MM.1S (cell line): ENCODE measurements at regions not wholly inside any gene's neighbourhood (a gene's known extent, or its start where the extent isn't known, plus 50 kb on each side); places are given as distances from the start of the nearest gene placed in this dataset.

Experiments
- DNase-seq: peaks from one replicate; pipeline ENCODE4 v3.0.0-alpha.2; 2015
- H2AFZ ChIP-seq: fragments of 300-600 bp; sonication (generic); 2 replicates; pipeline ENCODE4 v1.6.0; 2016; ENCODE audit warnings: antibody characterized with exemption, low read length
- H3F3A ChIP-seq: fragments of 300-600 bp; sonication (generic); 2 replicates; pipeline ENCODE4 v1.6.1; 2016; ENCODE audit warnings: mild to moderate bottlenecking, antibody characterized with exemption, low read length, moderate library complexity, mixed read lengths; ENCODE audit not compliant: insufficient read depth
- H3K27ac ChIP-seq: fragments of 300-600 bp; sonication (generic); 2 replicates; pipeline ENCODE4 v1.5.1; 2016; ENCODE audit warnings: mild to moderate bottlenecking, low read length
- H3K27me3 ChIP-seq: fragments of 300-600 bp; sonication (generic); replicated peaks from 2 replicates; pipeline ENCODE4 v1.6.0; 2016; ENCODE audit warnings: low read length; ENCODE audit not compliant: insufficient read depth
- H3K36me3 ChIP-seq: fragments of 300-600 bp; sonication (generic); replicated peaks from 2 replicates; pipeline ENCODE4 v1.6.1; 2016; ENCODE audit warnings: mild to moderate bottlenecking, low read length, mixed read lengths; ENCODE audit not compliant: insufficient read depth
- H3K4me1 ChIP-seq: fragments of 300-600 bp; sonication (generic); 2 replicates; pipeline ENCODE4 v1.6.1; 2016; ENCODE audit warnings: low read length, mixed read lengths
- H3K4me2 ChIP-seq: fragments of 300-600 bp; sonication (generic); 2 replicates; pipeline ENCODE4 v1.6.0; 2016; ENCODE audit warnings: low read depth, low read length
- H3K4me3 ChIP-seq: fragments of 300-600 bp; sonication (generic); 2 replicates; pipeline ENCODE4 v1.5.1; 2016; ENCODE audit warnings: low read length, mixed read lengths
- H3K79me2 ChIP-seq: fragments of 300-600 bp; sonication (generic); 2 replicates; pipeline ENCODE4 v1.6.1; 2016; ENCODE audit warnings: mixed run types, low read length, mixed read lengths
- H3K9ac ChIP-seq: fragments of 300-600 bp; sonication (generic); 2 replicates; pipeline ENCODE4 v1.6.1; 2016; ENCODE audit warnings: low read length, mixed read lengths
- H3K9me2 ChIP-seq: fragments of 300-600 bp; sonication (generic); replicated peaks from 2 replicates; pipeline ENCODE4 v1.6.1; 2016; ENCODE audit warnings: mild to moderate bottlenecking, low read length, mixed read lengths; ENCODE audit not compliant: insufficient read depth
- H3K9me3 ChIP-seq: fragments of 300-600 bp; sonication (generic); replicated peaks from 2 replicates; pipeline ENCODE4 v1.6.1; 2016; ENCODE audit warnings: mild to moderate bottlenecking, low read length, mixed read lengths; ENCODE audit not compliant: insufficient read depth
- H4K20me1 ChIP-seq: fragments of 300-600 bp; sonication (generic); 2 replicates; pipeline ENCODE4 v1.6.1; 2016; ENCODE audit warnings: mild to moderate bottlenecking, low read length, moderate library complexity, mixed read lengths; ENCODE audit not compliant: insufficient read depth
- EZH2 ChIP-seq: fragments of 300-600 bp; sonication (generic); optimal IDR thresholded peaks from 2 replicates; pipeline ENCODE3; 2017; ENCODE audit warnings: low read depth, mild to moderate bottlenecking, antibody characterized with exemption, low read length, mixed read lengths
- EZH2phosphoT487 ChIP-seq: fragments of 300-600 bp; sonication (generic); IDR thresholded peaks from 2 replicates; pipeline ENCODE4 v1.6.1; 2018; ENCODE audit warnings: antibody characterized with exemption, low read length
- TF ChIP-seq, protein P1 (sequence below): fragments of 300-600 bp; sonication (generic); IDR thresholded peaks from 2 replicates; pipeline ENCODE4 v1.5.1; 2016; ENCODE audit warnings: antibody characterized with exemption, low read length, mixed read lengths

DNA sequence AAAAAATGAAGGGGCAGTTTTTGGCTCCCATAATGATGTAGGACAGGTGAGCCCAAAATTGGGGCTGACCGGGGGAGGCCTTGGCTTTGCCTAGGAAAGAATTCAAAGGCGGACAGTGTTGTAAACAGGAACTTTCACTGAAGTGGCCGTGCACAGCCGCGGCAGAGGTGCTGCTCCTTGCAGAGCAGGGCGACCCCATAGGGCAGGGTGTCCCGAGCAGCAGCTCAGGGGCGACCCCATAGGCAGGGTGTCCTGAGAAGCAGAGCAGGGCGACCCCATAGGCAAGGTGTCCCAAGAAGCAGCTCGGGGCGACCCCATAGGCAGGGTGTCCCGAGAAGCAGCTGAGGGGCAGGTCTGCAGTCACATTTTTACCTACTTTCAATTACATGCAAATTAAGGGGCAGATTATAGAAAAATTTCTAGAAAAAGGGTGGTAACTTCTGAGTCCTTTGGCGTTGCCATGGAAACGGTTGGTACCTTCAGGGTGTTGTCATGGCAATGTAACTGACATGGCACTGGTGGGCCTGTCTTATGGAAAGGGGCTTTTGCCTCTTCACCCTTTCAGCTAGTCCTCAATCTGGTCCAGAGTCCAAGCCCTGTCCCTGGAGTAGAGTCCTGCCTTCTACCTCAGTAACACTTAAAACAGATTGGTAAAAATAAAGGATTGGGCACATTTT is 134.5 kb downstream of the FBXO15 start:
- Histone ChIP-seq H3K9me3 (no peaks in the 10 kb centered on the region), H2AFZ (no peak overlapping the region), H3K9ac (no peak overlapping the region), H4K20me1 (no peaks in the 10 kb centered on the region), H3K79me2 (no peaks in the 10 kb centered on the region), H3K9me2 (no peaks in the 10 kb centered on the region), H3K4me1 (no peaks in the 10 kb centered on the region), H3K27ac (no peak overlapping the region), H3K4me3 (no peak overlapping the region), H3F3A (no peaks in the 10 kb centered on the region), H3K4me2 (no peak overlapping the region), H3K36me3 (no peaks in the 10 kb centered on the region), H3K27me3 (no peaks in the 10 kb centered on the region)
- TF ChIP-seq, protein P1, sequence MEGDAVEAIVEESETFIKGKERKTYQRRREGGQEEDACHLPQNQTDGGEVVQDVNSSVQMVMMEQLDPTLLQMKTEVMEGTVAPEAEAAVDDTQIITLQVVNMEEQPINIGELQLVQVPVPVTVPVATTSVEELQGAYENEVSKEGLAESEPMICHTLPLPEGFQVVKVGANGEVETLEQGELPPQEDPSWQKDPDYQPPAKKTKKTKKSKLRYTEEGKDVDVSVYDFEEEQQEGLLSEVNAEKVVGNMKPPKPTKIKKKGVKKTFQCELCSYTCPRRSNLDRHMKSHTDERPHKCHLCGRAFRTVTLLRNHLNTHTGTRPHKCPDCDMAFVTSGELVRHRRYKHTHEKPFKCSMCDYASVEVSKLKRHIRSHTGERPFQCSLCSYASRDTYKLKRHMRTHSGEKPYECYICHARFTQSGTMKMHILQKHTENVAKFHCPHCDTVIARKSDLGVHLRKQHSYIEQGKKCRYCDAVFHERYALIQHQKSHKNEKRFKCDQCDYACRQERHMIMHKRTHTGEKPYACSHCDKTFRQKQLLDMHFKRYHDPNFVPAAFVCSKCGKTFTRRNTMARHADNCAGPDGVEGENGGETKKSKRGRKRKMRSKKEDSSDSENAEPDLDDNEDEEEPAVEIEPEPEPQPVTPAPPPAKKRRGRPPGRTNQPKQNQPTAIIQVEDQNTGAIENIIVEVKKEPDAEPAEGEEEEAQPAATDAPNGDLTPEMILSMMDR, result no peak
- TF ChIP-seq EZH2 (no peak), EZH2phosphoT487 (no peak)
- DNase-seq, result no peak

DNA sequence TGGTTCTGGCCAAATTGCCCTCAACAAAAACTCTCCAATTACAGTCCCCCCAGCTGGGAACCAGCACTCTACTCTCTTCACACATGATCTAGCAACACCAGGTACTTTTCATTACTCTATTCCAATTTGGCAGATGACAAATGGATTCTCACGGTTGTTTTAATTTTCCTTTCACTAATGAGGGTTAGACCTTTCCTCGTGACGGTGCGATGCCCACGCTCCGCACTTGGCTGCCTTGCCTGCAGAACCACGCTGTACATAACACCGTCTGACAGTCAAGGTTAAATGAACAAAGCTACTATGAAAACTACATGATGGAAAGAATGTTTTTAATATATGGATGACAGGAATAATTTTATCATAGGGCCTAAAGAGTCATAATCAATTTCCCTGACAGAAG is 141.5 kb downstream of the FBXO15 start:
- Histone ChIP-seq H3K4me2 (no peak overlapping the region), H3K9ac (no peak overlapping the region), H3F3A (no peaks in the 10 kb centered on the region), H3K9me3 (no peaks in the 10 kb centered on the region), H3K27me3 (no peaks in the 10 kb centered on the region), H3K36me3 (no peaks in the 10 kb centered on the region), H3K9me2 (no peaks in the 10 kb centered on the region), H3K4me1 (no peaks in the 10 kb centered on the region), H2AFZ (no peak overlapping the region), H3K79me2 (no peaks in the 10 kb centered on the region), H3K27ac (no peak overlapping the region), H4K20me1 (no peaks in the 10 kb centered on the region), H3K4me3 (no peak overlapping the region)
- TF ChIP-seq EZH2phosphoT487 (no peak), EZH2 (no peak)
- TF ChIP-seq, protein P1, result no peak
- DNase-seq, result no peak

DNA sequence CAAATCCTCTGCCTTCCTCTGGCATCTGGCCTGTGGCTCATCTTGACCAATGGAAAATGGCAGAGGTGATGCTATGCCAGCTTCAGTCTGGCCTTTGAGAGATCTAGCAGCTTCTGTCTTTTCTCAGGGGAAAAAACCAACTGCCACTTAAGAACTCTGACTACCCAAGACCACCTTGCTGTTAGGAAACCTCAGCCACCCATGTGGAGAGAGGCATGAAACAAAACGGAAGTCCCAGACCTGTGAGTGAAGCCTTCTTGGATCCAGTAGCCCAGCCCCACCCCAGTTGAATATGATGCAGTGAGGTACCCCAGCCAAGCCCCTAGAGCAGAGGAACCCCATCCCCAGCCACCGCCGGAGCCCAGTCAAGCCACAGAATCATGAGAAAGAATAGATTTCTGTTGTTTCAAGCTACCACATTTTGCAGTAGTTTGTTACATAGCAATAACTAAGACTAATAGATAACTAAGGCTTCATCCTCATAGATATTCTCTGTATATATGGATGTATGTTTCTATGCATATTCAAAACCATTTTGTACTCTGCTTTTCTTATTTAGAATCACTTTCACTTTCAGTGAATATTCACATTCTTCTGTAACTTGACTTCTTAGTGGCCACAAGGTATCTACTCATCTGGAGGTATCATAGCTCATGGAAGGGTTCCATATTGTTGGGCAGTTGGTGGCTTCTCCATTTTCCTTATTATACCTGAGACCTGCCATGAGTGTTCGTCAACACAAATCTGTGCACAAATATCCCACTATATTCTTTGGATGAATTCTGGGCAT is 142.1 kb downstream of the FBXO15 start:
- H3K4me2 ChIP-seq, result no peak overlapping the region
- H4K20me1 ChIP-seq, result no peaks in the 10 kb centered on the region
- H3F3A ChIP-seq, result no peaks in the 10 kb centered on the region
- no peak overlapping the region for H3K9ac ChIP-seq
- no peaks in the 10 kb centered on the region for H3K9me2 ChIP-seq
- no peaks in the 10 kb centered on the region for H3K9me3 ChIP-seq
- H3K27ac ChIP-seq, result no peak overlapping the region
- H3K79me2 ChIP-seq, result no peaks in the 10 kb centered on the region
- no peak overlapping the region for H2AFZ ChIP-seq
- H3K4me3 ChIP-seq, result no peak overlapping the region
- no peak for DNase-seq
- H3K4me1 ChIP-seq, result no peaks in the 10 kb centered on the region
- H3K27me3 ChIP-seq, result no peaks in the 10 kb centered on the region
- TF ChIP-seq EZH2phosphoT487, result no peak
- TF ChIP-seq EZH2, result no peak
- TF ChIP-seq, protein P1, result no peak
- no peaks in the 10 kb centered on the region for H3K36me3 ChIP-seq
